Neural progenitor cell (in vitro differentiated cells): ENCODE measurements at regions not wholly inside any gene's neighbourhood (a gene's known extent, or its start where the extent isn't known, plus 50 kb on each side); places are given as distances from the start of the nearest gene placed in this dataset.
"Not testable (repeated sequence)": the region's sequence is repeated elsewhere in the genome, so short reads cannot be mapped to it uniquely, and the experiment has no call there.

Experiments used
- DNase-seq: peaks from one replicate; pipeline ENCODE4 v3.0.0-alpha.2; 2016; ENCODE audit warnings: low spot score
- H2AFZ ChIP-seq: fragments of 200-600 bp; sonication (generic); replicated peaks from 2 replicates; pipeline ENCODE4 v1.6.1; 2016; ENCODE audit warnings: antibody characterized with exemption
- H3F3A ChIP-seq: fragments of 200-600 bp; sonication (generic); 2 replicates; pipeline ENCODE4 v1.6.1; 2016; ENCODE audit warnings: antibody characterized with exemption, low read depth
- H3K27ac ChIP-seq: fragments of 200-600 bp; sonication (generic); 2 replicates; pipeline ENCODE4 v1.5.1; 2016; ENCODE audit warnings: mild to moderate bottlenecking
- H3K27me3 ChIP-seq: fragments of 200-600 bp; sonication (generic); 2 replicates; pipeline ENCODE4 v1.6.1; 2016; ENCODE audit warnings: mild to moderate bottlenecking, moderate library complexity
- H3K36me3 ChIP-seq: fragments of 200-600 bp; sonication (generic); 2 replicates; pipeline ENCODE4 v1.5.1; 2016
- H3K4me1 ChIP-seq: fragments of 200-600 bp; sonication (generic); 2 replicates; pipeline ENCODE4 v1.6.1; 2016; ENCODE audit warnings: mixed run types
- H3K4me2 ChIP-seq: fragments of 200-600 bp; sonication (generic); 2 replicates; pipeline ENCODE4 v1.6.1; 2016
- H3K4me3 ChIP-seq: fragments of 200-600 bp; sonication (generic); 2 replicates; pipeline ENCODE4 v1.5.1; 2016
- H3K79me2 ChIP-seq: fragments of 200-600 bp; sonication (generic); 2 replicates; pipeline ENCODE4 v1.6.1; 2016; ENCODE audit warnings: low read depth
- H3K9ac ChIP-seq: fragments of 200-600 bp; sonication (generic); 2 replicates; pipeline ENCODE4 v1.6.1; 2016
- H3K9me3 ChIP-seq: fragments of 200-600 bp; sonication (generic); 2 replicates; pipeline ENCODE4 v1.5.1; 2016; ENCODE audit warnings: low read depth
- H4K20me1 ChIP-seq: fragments of 200-600 bp; sonication (generic); 2 replicates; pipeline ENCODE4 v1.6.1; 2016; ENCODE audit warnings: low read depth
- H3K27ac Mint-ChIP-seq: 3 replicates; pipeline ENCODE4 v1.8.0; 2021; ENCODE audit warnings: mixed read lengths
- H3K27me3 Mint-ChIP-seq: 2 replicates; pipeline ENCODE4 v1.8.0; 2022; ENCODE audit warnings: low read depth, mild to moderate bottlenecking, inconsistent platforms, moderate library complexity, mixed read lengths; ENCODE audit not compliant: insufficient read depth
- H3K36me3 Mint-ChIP-seq: 3 replicates; pipeline ENCODE4 v1.8.0; 2021; ENCODE audit warnings: mixed read lengths
- H3K4me1 Mint-ChIP-seq: 3 replicates; pipeline ENCODE4 v1.8.0; 2021; ENCODE audit warnings: mixed read lengths
- H3K4me3 Mint-ChIP-seq: 3 replicates; pipeline ENCODE4 v1.8.0; 2021; ENCODE audit warnings: mild to moderate bottlenecking, moderate library complexity, mixed read lengths
- H3K9me3 Mint-ChIP-seq: 3 replicates; pipeline ENCODE4 v1.8.0; 2020; ENCODE audit warnings: mixed read lengths
- EZH2 ChIP-seq: fragments of 200-600 bp; sonication (generic); IDR thresholded peaks from 2 replicates; pipeline ENCODE4 v1.6.1; 2017; ENCODE audit warnings: antibody characterized with exemption, mild to moderate bottlenecking, moderate library complexity
- EZH2phosphoT487 ChIP-seq: fragments of 200-600 bp; sonication (generic); IDR thresholded peaks from 2 replicates; pipeline ENCODE4 v1.6.1; 2017; ENCODE audit warnings: antibody characterized with exemption
- TF ChIP-seq, protein P1 (sequence below): fragments of 200-600 bp; sonication (generic); IDR thresholded peaks from 2 replicates; pipeline ENCODE4 v1.5.1; 2017; ENCODE audit warnings: antibody characterized with exemption, mild to moderate bottlenecking

DNA sequence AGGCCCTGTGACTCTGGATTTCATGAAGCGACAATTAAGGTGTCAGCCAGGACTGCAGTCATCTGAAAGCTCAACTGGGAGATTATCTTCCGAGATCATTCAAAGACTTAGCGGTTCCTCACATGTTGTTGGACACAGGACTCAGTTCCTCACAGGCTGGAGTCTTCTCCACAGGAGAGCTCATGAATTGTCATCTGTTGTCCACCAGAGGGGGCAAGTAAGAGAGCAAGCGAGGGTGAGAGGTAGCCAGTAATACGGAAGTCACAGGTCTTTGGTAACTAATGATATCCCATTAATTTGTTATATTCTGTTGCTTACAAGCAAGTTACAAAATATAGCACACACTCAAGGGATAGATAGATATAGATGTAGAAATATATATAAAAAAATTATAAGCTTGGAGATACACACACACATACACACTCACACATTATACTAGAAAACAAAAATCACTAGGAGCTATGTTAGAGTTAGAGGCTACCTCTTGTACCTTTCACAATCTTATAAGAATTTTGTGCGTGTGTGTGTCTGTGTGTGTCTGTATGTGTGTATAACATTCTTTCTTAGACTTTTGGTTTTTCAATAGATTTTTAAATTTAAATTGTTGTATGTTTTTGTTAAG, 1695.3 kb downstream of the BRINP3 start:
- Histone ChIP-seq H3K4me3 (no peak overlapping the region), H3K79me2 (no peaks in the 10 kb centered on the region), H3K27me3 (no peaks in the 10 kb centered on the region), H3K4me1 (no peaks in the 10 kb centered on the region), H3F3A (no peaks in the 10 kb centered on the region), H3K9ac (no peak overlapping the region), H4K20me1 (no peaks in the 10 kb centered on the region), H3K4me2 (no peak overlapping the region), H3K36me3 (no peaks in the 10 kb centered on the region), H3K27ac (no peak overlapping the region), H3K9me3 (no peaks in the 10 kb centered on the region), H2AFZ (no peak overlapping the region)
- Mint-ChIP-seq H3K4me3 (no peak overlapping the region), H3K9me3 (no peaks in the 10 kb centered on the region), H3K4me1 (no peaks in the 10 kb centered on the region), H3K27me3 (no peaks in the 10 kb centered on the region), H3K36me3 (no peaks in the 10 kb centered on the region), H3K27ac (no peak overlapping the region)
- DNase-seq = peak; percentile 83
- TF ChIP-seq, protein P1, sequence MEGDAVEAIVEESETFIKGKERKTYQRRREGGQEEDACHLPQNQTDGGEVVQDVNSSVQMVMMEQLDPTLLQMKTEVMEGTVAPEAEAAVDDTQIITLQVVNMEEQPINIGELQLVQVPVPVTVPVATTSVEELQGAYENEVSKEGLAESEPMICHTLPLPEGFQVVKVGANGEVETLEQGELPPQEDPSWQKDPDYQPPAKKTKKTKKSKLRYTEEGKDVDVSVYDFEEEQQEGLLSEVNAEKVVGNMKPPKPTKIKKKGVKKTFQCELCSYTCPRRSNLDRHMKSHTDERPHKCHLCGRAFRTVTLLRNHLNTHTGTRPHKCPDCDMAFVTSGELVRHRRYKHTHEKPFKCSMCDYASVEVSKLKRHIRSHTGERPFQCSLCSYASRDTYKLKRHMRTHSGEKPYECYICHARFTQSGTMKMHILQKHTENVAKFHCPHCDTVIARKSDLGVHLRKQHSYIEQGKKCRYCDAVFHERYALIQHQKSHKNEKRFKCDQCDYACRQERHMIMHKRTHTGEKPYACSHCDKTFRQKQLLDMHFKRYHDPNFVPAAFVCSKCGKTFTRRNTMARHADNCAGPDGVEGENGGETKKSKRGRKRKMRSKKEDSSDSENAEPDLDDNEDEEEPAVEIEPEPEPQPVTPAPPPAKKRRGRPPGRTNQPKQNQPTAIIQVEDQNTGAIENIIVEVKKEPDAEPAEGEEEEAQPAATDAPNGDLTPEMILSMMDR = peak; percentile 84
- no peak for TF ChIP-seq EZH2

DNA sequence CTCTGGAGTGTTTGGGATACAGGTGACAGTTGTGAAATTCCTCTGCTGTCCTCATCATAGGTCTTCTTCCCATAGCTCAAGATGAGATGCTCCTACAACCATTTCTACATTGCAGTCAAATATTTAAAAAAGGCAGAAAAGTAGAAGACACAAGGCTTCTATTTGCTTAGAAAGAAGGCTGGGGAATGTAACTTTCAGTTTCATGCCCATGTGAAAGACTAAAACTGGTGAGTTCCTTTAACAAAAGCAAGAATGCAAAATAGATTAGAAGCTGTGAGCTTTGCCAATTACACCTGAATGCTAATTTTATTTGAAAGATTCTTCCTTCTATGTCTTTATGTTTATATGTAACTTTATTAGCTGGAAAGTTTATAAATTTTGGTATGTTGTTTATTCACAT, 1682.7 kb downstream of the BRINP3 start:
- H3K4me1 Mint-ChIP-seq = no peaks in the 10 kb centered on the region
- H3K27me3 Mint-ChIP-seq = no peaks in the 10 kb centered on the region
- Histone ChIP-seq H3K9ac (no peak overlapping the region), H3F3A (no peaks in the 10 kb centered on the region), H3K36me3 (no peaks in the 10 kb centered on the region), H3K4me3 (no peak overlapping the region), H2AFZ (no peak overlapping the region), H3K27me3 (no peaks in the 10 kb centered on the region), H3K4me1 (no peaks in the 10 kb centered on the region), H3K4me2 (no peak overlapping the region), H3K79me2 (no peaks in the 10 kb centered on the region), H3K9me3 (no peaks in the 10 kb centered on the region), H3K27ac (no peak overlapping the region), H4K20me1 (no peaks in the 10 kb centered on the region)
- H3K27ac Mint-ChIP-seq = no peak overlapping the region
- no peak overlapping the region for H3K4me3 Mint-ChIP-seq
- no peaks in the 10 kb centered on the region for H3K9me3 Mint-ChIP-seq
- H3K36me3 Mint-ChIP-seq = no peaks in the 10 kb centered on the region
- DNase-seq = no peak
- TF ChIP-seq EZH2phosphoT487 = no peak
- TF ChIP-seq EZH2 = no peak
- TF ChIP-seq, protein P1 = no peak

DNA sequence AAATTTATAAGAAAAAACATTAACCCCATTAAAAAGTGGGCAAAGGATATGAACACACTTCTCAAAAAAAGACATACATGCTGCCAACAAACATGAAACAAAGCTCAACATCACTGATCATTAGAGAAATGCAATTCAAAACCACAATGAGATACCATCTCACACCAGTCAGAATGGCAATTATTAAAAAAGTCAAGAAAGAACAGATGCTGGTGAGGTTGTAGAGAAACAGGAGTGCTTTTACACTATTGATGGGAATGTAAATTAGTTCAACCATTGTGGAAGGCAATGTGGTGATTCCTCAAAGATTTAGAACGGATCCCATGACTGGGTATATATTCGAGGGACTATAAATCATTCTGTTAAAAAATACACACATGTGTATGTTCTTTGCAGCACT, 1665.5 kb downstream of the BRINP3 start:
- not testable (repeated sequence) for H3K36me3 Mint-ChIP-seq, H3K27ac ChIP-seq, H3K9me3 ChIP-seq, H3K9ac ChIP-seq, H3F3A ChIP-seq, H3K4me3 ChIP-seq, H3K79me2 ChIP-seq, H3K27me3 ChIP-seq, H3K27ac Mint-ChIP-seq, H4K20me1 ChIP-seq, H3K4me3 Mint-ChIP-seq, DNase-seq, H3K27me3 Mint-ChIP-seq, H3K4me2 ChIP-seq, H3K4me1 Mint-ChIP-seq, H3K4me1 ChIP-seq, H2AFZ ChIP-seq, H3K36me3 ChIP-seq
- peaks cover 12% of the 10 kb centered on the region for H3K9me3 Mint-ChIP-seq

DNA sequence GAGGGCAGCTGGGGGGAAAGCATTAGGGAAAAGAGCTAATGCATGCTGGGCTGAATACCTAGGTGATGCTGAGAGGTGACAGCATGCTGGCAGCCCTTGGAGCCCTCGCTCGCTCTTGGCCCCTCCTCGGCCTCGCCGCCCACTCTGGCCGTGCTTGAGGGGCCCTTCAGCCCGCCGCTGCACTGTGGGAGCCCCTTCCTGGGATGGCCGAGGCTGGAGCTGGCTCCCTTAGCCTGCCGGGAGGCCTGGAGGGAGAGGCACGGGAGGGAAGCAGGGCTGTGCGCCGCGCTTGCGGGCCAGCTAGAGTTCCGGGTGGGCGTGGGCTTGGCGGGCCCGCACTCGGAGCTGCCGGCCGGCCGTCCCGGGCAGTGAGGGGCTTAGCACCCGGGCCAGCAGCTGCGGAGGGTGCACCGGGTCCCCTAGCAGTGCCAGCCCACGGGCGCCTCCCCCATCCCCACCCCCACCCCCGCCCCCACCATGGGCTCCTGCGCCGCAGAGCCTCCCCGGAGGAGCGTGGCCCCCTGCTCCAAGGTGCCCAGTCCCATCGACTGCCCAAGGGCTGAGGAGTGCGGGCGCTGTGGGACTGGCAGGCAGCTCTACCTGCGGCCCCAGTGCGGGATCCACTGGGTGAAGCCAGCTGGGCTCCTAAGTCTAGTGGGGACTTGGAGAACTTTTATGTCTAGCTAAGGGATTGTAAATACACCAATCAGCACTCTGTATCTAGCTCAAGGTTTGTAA, 1664.7 kb downstream of the BRINP3 start:
- not testable (repeated sequence) for H3K4me1 Mint-ChIP-seq

More for the DNA sequence above, 1664.7 kb downstream of the BRINP3 start:
- not testable (repeated sequence) for DNase-seq, H3K27me3 ChIP-seq, H3K27me3 Mint-ChIP-seq, H3K9ac ChIP-seq, H4K20me1 ChIP-seq, H3K9me3 ChIP-seq, H3K27ac Mint-ChIP-seq, H3K27ac ChIP-seq, H3K4me1 ChIP-seq, H3K4me3 Mint-ChIP-seq, H3F3A ChIP-seq, H3K36me3 ChIP-seq, H3K36me3 Mint-ChIP-seq, H3K79me2 ChIP-seq, H3K4me2 ChIP-seq, H2AFZ ChIP-seq, H3K4me3 ChIP-seq
- peaks cover 12% of the 10 kb centered on the region for H3K9me3 Mint-ChIP-seq
